ENCODE measurements at regions not wholly inside any gene's neighbourhood (a gene's known extent, or its start where the extent isn't known, plus 50 kb on each side); places are given as distances from the start of the nearest gene placed in this dataset.
"Not testable (repeated sequence)": the region's sequence is repeated elsewhere in the genome, so short reads cannot be mapped to it uniquely, and the experiment has no call there.

DNA sequence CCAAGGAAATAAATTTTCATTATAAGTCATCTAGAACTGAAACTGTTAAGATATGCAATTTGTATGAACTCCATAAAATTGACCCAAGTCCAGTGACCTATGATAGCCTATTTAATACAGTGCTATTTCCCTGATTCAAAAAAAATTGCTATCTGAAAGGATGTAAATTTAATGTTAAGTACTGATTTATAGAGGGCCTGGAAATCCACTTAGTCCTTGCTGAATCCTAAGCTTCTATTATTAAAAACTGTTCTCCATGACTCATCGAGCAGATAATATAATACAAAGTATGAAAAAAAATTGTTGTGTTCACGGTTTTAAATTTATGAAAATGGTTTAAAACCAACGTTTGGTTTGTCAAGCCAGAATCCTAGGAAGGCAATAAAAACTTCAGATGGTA, 704.8 kb upstream of the AADAT start:
- DNase-seq (ENCODE audit: low spot score): no peak

DNA sequence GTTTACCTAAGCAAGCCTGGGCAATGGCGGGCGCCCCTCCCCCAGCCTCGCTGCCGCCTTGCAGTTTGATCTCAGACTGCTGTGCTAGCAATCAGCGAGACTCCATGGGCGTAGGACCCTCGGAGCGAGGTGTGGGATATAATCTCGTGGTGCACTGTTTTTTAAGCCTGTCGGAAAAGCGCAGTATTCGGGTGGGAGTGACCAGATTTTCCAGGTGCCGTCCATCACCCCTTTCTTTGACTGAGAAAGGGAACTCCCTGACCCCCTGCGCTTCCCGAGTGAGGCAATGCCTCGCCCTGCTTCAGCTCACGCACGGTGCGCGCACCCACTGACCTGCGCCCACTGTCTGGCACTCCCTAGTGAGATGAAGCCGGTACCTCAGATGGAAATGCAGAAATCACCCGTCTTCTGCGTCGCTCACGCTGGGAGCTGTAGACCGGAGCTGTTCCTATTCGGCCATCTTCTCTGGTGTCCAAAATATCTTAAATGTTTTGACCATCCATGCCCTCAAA, 698.8 kb upstream of the AADAT start:
- not testable (repeated sequence) for DNase-seq (ENCODE audit: low spot score)

DNA sequence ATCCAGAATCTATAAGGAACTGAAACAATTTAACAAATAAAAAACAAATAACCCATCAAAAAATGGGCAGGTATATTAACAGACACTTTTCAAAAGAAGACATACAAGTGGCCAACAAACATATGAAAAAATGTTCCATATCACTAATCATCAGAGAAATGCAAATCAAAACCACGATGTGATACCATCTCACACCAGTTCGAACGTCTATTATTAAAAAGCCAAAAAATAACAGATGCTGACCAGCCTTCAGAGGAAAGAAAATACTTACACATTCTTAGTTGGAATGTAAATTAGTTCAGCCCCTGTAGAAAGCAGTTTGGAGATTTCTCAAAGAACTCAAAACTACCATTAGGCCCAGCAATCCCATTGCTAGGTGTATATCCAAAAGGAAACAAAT, 687.9 kb upstream of the AADAT start:
- no peak for DNase-seq (ENCODE audit: low spot score)

DNA sequence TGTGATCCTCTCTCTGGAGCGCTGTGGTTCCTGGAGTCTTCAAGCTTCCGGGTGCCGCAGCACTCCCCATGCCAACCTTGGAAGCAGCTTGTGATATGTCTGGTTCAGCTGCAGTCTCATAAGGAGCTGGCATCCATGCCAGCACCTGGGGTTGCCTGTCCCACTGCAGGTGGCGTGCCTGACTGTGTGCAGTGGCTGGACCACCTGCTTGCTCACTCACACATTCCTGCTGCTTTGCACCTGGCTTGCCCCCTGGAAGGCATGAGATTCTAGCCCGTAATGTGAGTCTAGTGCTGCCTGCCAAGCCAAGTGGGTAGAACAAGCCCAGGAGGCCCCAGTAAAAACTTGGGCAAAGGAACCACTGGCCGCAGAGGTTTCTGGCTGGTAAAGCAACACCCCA, 687.2 kb upstream of the AADAT start:
- no peak for DNase-seq (ENCODE audit: low spot score)

DNA sequence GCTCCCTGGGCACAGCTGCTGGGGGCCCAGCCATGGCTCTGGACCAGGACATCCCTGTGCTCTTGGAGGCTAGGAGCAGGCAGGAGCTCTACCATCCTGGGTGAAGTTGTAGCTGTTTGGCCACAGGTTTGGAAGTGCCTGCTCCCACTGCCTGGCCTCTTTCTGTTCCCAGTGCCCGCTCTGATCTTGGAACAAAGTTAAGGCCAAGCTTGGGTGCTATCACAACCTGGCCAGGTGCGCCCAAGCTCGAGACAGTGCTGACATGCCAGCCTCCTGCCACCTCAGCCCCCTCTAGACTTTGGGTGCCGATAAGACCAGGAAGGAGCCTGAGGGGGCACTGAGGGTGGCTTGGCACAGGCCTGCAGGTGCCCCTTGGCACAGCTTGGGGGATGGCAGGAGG, 686.1 kb upstream of the AADAT start:
- no peak for DNase-seq (ENCODE audit: low spot score)

DNA sequence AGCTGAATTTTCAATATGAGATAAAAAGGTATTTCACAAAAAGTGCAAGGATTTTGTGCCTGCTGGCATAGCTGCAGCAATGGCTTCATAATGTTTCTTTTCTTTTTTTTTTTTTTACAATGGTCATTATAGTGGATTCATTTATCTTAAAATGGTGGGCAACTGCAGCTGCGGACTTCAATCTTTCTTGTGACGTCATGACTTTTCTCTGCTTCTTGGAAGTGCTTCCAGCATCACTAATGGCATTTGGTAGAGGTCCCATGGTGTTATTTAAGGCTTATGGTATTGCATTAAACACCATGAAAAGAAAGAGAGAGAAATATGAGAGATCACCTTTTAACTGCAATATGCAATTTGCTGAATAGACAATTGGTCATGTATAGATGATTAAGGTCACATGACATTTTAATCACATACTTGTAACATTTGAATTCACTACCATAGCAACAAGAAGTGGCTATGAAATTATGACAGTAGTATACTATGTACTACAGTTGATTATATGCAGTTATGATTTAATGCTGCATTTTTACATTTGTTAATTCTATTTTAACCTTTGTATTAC, 684.0 kb upstream of the AADAT start:
- DNase-seq (ENCODE audit: low spot score): no peak

DNA sequence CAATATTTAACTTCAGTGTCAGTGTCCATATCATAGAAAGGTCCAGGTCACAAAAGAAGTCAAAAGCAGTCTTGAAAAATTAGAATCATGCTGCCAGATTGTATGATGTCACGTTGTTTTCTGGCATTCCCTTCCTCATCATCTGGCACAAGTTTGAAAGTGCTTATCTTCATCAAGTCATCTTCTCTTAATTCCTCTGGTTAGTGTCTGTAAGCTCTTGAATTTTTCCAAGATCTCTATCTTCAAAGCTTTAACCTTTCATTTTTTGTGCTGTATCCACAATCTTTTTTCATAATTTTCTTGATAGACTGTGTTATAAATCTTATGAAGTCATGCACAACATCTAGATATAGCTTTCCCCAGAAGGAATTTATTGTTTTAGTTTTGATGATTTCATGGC, 682.7 kb upstream of the AADAT start:
- DNase-seq (ENCODE audit: low spot score): no peak

DNA sequence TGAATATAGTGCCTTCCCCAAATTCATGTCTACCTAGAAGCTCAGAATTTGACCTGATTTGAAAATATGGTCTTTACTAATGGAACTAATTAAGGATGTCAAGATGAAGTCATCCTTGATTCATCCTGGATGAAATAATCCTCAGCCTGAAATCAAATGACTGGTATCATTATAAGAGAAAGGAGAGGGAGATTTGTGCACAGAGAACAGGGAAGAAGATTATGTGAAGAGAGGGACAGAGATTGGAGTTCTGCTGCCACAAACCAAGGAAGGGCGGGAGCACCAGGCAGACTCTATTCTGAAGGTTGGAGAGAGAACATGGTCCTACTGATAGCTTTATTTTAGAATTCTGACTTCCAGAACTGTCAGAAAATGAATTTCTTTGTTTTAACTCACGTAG, 680.9 kb upstream of the AADAT start:
- DNase-seq (ENCODE audit: low spot score): no peak

DNA sequence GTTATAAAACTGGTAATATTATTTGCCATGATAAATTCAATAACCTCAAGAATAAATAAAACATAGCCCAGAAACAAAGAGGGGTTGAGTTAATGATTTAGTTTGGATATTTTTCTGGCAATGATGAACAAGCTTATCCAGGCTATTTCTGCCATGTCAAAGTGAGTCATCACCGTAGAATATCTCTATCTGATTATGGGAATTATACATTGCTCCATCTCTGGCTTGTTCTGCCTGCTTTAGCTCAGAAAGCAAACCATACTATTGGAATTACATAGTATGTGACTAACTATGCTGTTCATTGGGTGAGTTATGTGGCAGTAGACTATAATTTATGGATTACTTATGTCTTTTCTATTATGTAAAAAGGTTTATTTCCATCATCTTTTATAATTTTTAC, 680.1 kb upstream of the AADAT start:
- no peak for DNase-seq (ENCODE audit: low spot score)

DNA sequence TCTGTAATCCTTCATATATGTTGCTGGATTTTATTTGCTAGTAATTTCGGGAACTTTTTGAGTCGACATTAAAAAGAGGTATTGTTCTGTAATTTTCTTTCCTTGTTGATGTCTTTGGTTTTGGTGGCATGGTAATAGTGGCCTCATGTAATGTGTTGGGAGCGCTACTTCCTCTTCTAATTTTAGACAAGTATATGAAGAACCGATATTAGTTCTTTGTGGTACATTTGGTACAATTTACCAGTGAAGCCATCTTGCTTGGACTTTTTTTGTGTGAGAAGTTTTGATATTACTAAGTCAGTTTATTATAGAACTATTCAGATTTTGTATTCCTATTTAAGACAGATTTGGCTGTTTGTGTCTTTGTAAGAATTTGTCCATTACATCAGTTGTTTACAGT, 669.2 kb upstream of the AADAT start:
- no peak for DNase-seq (ENCODE audit: low spot score)

DNA sequence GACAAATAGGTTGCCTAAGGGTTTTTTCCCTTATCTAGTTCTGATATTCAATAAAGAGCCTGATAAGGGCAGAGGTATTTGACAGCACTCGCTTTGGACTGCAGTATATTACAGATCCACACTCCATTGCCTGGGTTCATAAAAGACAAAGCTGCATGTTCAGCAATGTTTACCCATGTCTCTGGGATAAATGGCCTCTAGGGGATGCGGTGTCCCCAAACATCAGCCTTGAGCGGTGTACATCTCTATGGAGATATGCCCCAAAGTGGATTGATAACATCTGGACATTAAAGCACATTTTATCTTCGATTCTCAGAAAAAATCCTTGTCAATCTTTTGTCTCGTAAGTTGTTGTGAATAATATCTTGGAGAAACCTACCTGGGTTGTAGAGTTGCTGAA, 660.8 kb upstream of the AADAT start:
- no peak for DNase-seq (ENCODE audit: low spot score)

DNA sequence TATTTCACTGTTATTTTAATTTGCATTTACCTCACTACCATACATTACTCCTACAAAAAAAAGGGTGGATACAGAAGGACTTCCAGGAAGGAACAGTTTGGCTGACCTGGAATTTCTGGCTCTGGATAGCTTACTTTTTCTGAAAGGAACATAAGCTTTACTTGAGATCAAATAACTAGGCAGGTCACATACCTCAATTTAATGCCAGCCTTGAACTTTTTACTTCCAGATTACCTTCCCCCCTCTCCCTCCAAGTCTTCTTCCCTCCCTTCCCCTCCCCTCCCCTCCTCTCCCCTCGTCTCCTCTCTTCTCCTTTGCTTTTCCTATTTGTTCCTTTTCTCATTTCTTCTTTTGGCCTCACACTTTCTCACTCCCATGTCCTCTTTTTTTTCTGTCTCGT, 659.2 kb upstream of the AADAT start:
- DNase-seq (ENCODE audit: low spot score): no peak

DNA sequence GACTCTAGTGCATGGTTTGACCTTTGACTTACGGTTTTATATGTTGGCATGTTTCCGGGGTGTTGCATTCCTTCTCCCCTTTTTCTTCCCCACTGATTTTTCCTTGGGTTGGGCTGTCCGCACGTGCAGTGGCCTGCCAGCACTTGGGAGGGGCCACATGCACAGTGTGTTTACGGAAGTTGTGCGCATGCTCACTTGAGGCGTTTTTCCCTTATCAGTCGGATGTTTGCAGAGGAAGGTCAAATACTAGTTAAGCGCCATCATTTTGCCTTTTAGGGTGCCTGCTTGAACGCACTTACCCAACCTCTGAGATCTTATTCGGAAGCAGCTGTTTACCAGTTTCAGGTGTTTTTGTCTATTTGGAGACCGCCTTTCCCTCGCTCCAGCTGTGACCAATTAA, 653.9 kb upstream of the AADAT start:
- no peak for DNase-seq (ENCODE audit: low spot score)

DNA sequence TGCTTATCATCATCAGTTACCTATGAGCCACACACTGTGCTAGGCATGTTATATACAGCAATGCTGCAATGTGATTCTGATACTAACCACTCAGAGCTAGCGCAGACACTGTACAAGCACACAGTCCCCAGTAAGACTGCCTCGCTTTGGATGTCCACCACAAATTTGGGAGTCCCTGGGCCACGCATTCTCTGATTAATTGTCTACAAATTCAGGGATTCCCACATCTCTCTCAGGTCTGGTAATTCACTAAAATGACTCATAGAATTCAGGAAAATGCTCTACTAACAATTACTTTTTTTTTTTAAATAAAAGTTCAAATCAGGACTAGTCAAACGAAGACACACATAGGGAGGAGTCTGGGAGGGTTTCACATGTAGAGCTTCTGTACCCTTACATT, 652.1 kb upstream of the AADAT start:
- no peak for DNase-seq (ENCODE audit: low spot score)

DNA sequence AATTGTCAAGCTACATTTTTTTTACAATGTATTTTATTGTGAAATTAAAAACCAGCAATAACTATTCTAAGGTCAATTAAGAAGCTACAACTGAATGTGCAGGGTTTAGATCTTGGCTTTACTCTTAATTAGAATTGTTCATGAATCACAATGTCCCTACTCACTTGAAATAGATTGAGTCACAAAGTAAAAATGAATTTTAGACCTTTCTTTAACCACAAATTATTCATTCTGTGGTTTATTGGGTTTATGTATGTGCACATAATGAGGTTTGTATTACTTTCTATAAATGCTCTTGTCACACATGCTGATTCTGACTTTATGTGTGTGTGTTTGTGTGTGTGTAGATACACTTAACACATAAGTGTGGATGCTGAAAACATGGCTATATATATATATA, 647.0 kb upstream of the AADAT start:
- DNase-seq (ENCODE audit: low spot score): no peak

DNA sequence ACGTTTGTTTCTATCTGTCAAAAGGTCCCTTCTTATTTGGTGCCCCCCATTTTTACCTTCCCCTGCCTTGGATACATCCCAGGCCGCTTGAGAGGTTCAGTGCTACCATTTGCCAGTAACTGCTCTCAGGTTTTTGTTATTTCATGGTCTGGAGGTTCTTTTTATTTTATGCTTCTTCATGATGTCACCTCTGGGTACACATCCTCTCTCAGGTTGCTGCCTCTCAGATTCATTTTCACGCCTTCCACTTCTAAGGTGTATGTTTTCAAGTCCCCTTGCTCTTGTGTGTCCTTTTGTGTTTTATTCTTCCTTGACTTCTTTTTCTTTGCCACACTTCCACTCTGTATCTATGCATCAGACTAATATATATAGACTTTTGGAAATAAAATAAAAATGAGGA, 640.1 kb upstream of the AADAT start:
- DNase-seq (ENCODE audit: low spot score): no peak

DNA sequence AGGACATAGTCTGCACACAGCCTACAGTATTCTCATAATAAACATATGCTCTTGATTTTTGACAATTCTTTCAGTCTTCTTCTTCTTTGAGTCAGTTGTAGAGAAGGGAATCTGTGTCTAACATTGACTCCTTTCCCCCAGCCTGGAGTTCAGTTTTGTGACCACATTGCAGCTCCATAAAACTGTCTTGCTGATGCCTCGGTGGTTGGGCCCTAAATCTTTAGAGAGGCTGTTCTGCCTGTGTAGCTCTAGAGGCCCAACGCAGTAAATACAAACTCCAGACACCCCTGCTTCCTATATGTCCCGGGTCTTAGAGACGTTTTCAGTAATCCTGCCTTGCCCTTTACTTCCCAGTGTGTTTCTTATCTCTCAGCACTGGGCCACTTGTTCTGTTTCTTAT, 639.5 kb upstream of the AADAT start:
- DNase-seq (ENCODE audit: low spot score): no peak

DNA sequence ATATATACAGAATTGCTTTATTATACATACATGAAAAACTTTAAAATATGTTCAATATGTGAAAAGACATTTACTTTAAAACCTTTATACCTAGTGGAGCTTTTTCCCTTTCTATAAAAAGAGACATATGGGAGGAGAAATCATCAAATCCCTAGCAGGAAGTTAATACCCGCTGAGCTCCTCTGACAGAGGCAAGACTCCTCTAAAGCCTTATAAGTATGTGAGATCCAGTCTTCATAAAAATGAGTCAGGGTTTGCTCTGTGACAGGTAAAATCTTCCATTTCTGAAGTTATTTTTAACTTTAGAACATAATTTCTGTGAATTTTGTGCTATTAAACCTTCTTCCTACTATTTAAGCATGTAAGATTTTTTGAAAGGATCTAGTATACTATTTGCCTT, 634.4 kb upstream of the AADAT start:
- no peak for DNase-seq (ENCODE audit: low spot score)

DNA sequence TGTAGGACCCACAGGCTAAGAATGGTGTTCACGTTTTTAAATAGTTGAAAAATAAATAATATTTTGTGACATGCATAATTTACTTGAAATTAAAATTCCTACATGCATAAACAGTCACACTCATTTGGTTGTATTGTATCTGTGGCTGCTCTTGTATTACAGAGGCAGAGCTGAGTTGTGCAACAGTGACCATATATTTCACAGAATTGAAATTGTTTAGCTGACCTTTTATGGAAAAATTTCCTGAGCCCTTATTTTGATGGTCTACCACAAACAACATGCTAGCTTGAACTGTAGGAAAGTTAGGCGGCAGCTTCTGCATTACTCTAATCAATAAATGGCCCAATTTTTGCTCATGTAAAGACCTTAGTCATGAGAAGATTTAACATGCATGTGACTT, 633.4 kb upstream of the AADAT start:
- no peak for DNase-seq (ENCODE audit: low spot score)

DNA sequence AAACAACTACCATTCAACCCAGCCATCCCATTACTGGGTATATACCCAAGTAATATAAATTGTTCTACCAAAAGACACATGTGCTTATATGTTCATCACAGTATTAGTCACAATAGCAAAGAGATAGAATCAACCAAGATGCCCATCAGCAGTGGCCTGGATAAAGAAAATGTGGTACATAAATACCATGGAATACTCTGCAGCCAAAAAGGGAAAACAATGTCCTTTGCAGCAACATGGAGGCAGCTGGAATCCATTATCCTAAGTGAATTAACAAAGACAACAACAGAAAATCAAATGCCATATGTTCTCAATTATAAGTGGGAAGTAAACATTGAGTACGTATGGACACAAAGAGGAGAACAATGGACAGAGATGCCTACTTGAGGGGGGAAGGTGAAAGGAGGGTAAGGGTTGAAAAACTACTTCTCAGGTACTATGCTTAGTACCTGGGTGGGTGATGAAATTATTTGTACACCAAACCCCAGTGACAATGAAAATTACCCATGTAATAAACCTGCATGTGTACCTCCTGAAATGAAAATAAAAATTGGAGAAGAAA, 632.1 kb upstream of the AADAT start:
- no peak for DNase-seq (ENCODE audit: low spot score)

DNA sequence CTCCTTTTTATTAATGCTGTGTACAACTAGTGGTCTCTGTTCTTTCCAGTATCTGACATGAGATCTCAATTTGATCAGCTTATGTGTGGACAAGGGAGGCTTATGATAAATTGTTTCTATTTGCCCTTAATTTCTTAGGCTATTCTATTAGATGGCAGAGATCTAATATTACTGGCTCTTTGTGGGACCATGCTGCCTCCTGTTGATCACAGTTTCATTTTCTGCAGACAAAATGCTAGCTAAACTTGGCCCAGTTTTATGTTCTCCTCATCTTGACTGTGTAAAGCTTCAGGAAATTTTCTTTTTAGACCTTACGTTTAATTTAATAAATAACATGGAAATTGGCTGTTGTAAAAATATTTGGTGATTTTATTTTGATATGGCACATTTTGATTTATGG, 627.1 kb upstream of the AADAT start:
- no peak for DNase-seq (ENCODE audit: low spot score)

DNA sequence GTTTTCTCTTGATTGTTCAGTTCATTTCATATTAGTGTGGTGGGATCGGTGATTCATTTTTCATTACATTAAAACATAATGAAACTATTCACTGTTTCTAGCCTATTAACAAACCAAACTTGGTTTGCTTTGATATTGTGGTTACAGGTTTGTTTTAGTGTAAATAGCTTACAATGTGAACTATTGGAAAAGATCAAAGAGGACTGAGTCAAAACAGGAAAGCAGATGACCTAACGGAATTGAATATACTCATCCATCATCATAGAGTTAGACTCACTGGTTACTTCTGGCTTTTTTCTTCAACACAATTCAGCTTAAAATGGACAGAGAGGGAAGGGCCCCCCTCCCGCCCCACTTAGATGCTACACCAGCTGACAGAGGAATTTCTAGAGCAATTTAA, 616.2 kb upstream of the AADAT start:
- no peak for DNase-seq (ENCODE audit: low spot score)

DNA sequence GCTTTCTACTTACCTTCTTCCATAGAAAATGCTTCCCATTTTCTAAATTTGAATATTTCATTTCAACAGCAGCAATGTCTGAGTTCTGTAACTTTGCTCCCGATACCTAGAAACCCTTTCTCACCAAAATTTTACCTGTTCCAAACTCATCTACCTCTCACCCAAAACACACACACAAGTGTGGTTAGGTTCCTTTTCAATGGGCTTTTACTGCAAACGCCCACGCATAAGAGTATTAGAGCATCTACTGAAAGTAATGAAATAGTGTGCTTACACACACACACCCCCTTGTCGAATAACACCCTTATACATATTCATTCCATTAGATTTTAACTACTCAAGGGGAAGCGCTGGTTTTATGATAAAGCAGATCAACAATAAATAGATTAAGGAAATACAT, 610.3 kb upstream of the AADAT start:
- DNase-seq (ENCODE audit: low spot score): no peak

DNA sequence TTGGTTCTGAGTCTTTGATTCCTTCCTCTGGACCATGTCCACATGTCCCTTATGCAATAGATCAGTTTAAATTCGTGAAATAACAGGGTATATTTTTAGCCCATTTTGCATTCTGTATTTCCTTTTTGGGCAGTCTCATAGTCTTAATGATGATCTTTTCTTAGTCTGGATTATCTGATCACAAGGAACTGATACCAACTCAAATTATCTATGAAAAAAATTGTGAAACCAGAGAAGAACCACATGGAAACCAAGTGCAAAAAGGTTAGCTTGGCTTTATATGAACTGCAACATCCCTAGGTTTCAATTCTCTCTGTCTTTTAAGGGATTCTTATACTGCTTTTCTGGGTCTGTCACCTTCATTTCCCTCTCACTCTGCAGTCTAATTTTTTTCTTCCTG, 608.6 kb upstream of the AADAT start:
- no peak for DNase-seq (ENCODE audit: low spot score)

DNA sequence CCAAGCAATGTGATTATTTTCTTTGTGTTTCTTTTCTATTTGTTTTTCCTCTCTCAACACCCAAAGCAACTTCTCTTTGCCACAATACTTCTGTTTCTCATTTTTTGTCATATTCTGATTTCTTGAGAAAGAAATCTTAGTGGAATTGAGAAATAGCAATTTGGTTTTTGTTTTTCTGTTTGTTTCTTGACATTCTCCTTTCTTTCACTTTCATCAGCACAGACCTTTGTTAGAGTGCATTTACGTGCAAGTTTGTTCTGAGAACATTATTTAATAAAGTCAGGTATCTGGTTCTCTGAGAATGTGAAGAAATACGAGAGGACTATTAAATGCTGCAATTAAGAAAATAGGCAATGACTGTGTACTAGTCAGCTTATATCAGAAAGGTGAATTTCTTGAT, 608.1 kb upstream of the AADAT start:
- no peak for DNase-seq (ENCODE audit: low spot score)
